ENCODE measurements at regions not wholly inside any gene's neighbourhood (a gene's known extent, or its start where the extent isn't known, plus 50 kb on each side); places are given as distances from the start of the nearest gene placed in this dataset.
"Not testable (repeated sequence)": the region's sequence is repeated elsewhere in the genome, so short reads cannot be mapped to it uniquely, and the experiment has no call there.

DNA sequence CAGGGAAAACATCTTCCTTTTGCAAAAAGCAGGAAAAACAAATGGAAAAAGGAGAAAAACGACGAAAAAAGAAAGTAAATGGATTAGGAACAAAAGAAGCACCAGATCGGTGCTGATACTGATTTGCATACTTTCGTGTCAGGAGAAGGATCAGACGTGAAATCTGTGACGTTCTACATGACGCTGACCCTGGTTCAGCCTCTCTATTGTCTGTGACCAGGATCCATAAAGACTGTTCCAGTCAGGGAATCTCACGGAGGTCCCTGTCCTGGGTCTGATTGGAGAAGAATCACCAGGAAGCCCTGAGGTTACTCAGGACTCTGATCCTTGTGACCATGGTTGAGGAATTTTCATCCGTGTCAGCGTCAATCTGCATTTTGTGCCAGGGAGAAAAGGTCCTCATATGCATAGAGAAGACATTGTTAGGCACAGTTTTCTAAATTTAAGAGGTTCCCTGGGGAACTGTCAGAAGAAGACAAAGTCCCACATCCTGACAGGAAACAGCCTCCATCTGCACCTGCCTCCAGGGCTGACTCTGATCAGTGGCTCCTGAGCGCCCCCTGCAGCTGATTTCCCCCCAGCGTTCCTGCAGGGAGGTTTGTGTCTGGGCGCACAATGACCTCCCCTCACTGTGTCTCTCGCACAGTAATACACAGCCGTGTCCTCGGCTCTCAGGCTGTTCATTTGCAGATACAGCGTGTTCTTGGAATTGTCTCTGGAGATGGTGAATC is 832.9 kb downstream of the TMEM121 start:
- H3K4me1 ChIP-seq (ENCODE audit: insufficient read depth, low read length); H3K27me3 ChIP-seq (ENCODE audit: control insufficient read depth in 1 of 2, insufficient read depth in 2 of 2, low read length in 2 of 2); H3K4me2 ChIP-seq (ENCODE audit: low read depth, low read length); H3K27ac ChIP-seq (ENCODE audit: extremely low read length, insufficient read depth, low read length); H3K79me2 ChIP-seq (ENCODE audit: insufficient read depth, low read length); H3K9ac ChIP-seq (ENCODE audit: insufficient read depth, low read depth, low read length); H4K20me1 ChIP-seq (ENCODE audit: insufficient read depth, low read length); H3K36me3 ChIP-seq (replicated peaks in 1 of 2; ENCODE audit: control insufficient read depth in 1 of 2, insufficient read depth in 2 of 2, low read length in 2 of 2); POLR2A ChIA-PET; DNase-seq (ENCODE audit: low spot score); ATAC-seq; H3K9me3 ChIP-seq (ENCODE audit: low read length); BruUV-seq (replicated peaks); intact Hi-C loops (cut with micrococcal nuclease; ENCODE audit: unreplicated experiment); H3K4me3 ChIP-seq (replicated peaks in 1 of 3; ENCODE audit: insufficient read depth in 1 of 3, low read depth in 2 of 3, low read length in 3 of 3); H2AFZ ChIP-seq (ENCODE audit: low read length); CTCF ChIA-PET (ENCODE audit: low intra/inter-chr PET ratio, low total read pairs); in situ Hi-C loops (cut with HindIII; ENCODE audit: extremely low pct_ligation_motif_present, low pct_unique_long_range_greater_than_20kb): not testable (repeated sequence)
- peak; percentile 56 for FAIRE-seq
- TF ChIP-seq, protein P1, sequence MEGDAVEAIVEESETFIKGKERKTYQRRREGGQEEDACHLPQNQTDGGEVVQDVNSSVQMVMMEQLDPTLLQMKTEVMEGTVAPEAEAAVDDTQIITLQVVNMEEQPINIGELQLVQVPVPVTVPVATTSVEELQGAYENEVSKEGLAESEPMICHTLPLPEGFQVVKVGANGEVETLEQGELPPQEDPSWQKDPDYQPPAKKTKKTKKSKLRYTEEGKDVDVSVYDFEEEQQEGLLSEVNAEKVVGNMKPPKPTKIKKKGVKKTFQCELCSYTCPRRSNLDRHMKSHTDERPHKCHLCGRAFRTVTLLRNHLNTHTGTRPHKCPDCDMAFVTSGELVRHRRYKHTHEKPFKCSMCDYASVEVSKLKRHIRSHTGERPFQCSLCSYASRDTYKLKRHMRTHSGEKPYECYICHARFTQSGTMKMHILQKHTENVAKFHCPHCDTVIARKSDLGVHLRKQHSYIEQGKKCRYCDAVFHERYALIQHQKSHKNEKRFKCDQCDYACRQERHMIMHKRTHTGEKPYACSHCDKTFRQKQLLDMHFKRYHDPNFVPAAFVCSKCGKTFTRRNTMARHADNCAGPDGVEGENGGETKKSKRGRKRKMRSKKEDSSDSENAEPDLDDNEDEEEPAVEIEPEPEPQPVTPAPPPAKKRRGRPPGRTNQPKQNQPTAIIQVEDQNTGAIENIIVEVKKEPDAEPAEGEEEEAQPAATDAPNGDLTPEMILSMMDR (CRISPR knock-in tag; IDR thresholded peaks at IDR 0.05) = peak; percentile 37; the same call in 1 of the 2 replicates
- WGBS (ENCODE audit: low lambda C conversion rate) = 17% methylated on average over 15 of the region's 17 CpGs

DNA sequence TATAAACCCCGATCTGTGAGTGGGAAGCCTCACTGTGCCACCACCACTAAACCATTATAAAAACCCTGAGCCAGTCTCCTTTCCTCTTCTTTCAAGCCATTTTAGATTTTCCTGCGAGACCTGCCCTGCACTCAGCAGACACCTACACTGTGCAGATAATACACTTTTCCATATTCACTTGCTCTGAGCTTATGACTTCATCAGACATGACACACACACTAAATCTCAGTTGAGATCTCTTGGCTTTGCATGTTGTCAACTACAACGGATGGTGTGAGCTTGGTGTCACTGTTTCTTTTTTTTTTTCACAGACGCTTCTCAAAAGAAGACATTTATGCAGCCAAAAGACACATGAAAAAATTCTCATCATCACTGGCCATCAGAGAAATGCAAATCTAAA is 839.0 kb downstream of the TMEM121 start:
- DNase-seq (ENCODE audit: low spot score); H4K20me1 ChIP-seq (ENCODE audit: insufficient read depth, low read length); H2AFZ ChIP-seq (ENCODE audit: low read length); H3K4me1 ChIP-seq (ENCODE audit: insufficient read depth, low read length); H3K79me2 ChIP-seq (ENCODE audit: insufficient read depth, low read length); H3K27me3 ChIP-seq (ENCODE audit: control insufficient read depth in 1 of 2, insufficient read depth in 2 of 2, low read length in 2 of 2); BruUV-seq (replicated peaks); H3K4me3 ChIP-seq (replicated peaks in 1 of 3; ENCODE audit: insufficient read depth in 1 of 3, low read depth in 2 of 3, low read length in 3 of 3); H3K27ac ChIP-seq (ENCODE audit: extremely low read length, insufficient read depth, low read length); H3K4me2 ChIP-seq (ENCODE audit: low read depth, low read length); H3K9me3 ChIP-seq (ENCODE audit: low read length); CTCF ChIA-PET (ENCODE audit: low intra/inter-chr PET ratio, low total read pairs); intact Hi-C loops (cut with micrococcal nuclease; ENCODE audit: unreplicated experiment); POLR2A ChIA-PET; FAIRE-seq; ATAC-seq; H3K36me3 ChIP-seq (replicated peaks in 1 of 2; ENCODE audit: control insufficient read depth in 1 of 2, insufficient read depth in 2 of 2, low read length in 2 of 2); H3K9ac ChIP-seq (ENCODE audit: insufficient read depth, low read depth, low read length); in situ Hi-C loops (cut with HindIII; ENCODE audit: extremely low pct_ligation_motif_present, low pct_unique_long_range_greater_than_20kb): not testable (repeated sequence)
- WGBS (ENCODE audit: low lambda C conversion rate) = 0% methylated on average over 2 of the region's 4 CpGs

DNA sequence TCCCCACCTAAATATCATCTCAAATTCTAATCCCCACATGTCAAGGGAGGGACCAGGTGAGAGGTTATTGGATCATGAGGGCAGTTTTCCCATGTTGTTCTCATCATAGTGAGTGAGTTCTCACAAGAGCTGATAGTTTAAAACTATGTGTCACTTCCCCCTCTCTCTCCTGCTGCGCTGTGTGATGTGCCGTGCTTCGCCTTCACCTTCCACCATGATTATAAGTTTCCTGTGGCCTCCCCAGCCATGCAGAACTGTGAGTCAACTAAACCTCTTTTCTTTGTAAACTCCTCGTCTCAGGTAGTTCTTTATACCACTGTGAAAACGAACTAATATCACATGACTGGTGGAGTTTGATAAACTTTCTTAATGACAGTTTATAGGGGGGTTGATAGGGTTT is 839.5 kb downstream of the TMEM121 start:
- H3K4me3 ChIP-seq (replicated peaks in 1 of 3; ENCODE audit: insufficient read depth in 1 of 3, low read depth in 2 of 3, low read length in 3 of 3); H3K27ac ChIP-seq (ENCODE audit: extremely low read length, insufficient read depth, low read length); H3K79me2 ChIP-seq (ENCODE audit: insufficient read depth, low read length); DNase-seq (ENCODE audit: low spot score); H3K9ac ChIP-seq (ENCODE audit: insufficient read depth, low read depth, low read length); H3K27me3 ChIP-seq (ENCODE audit: control insufficient read depth in 1 of 2, insufficient read depth in 2 of 2, low read length in 2 of 2); H4K20me1 ChIP-seq (ENCODE audit: insufficient read depth, low read length); BruUV-seq (replicated peaks); H3K9me3 ChIP-seq (ENCODE audit: low read length); H3K4me1 ChIP-seq (ENCODE audit: insufficient read depth, low read length); POLR2A ChIA-PET; H2AFZ ChIP-seq (ENCODE audit: low read length); CTCF ChIA-PET (ENCODE audit: low intra/inter-chr PET ratio, low total read pairs); ATAC-seq; intact Hi-C loops (cut with micrococcal nuclease; ENCODE audit: unreplicated experiment); in situ Hi-C loops (cut with HindIII; ENCODE audit: extremely low pct_ligation_motif_present, low pct_unique_long_range_greater_than_20kb); FAIRE-seq; H3K4me2 ChIP-seq (ENCODE audit: low read depth, low read length); H3K36me3 ChIP-seq (replicated peaks in 1 of 2; ENCODE audit: control insufficient read depth in 1 of 2, insufficient read depth in 2 of 2, low read length in 2 of 2): not testable (repeated sequence)
- 0% methylated on average over 3 of the region's 5 CpGs for WGBS (ENCODE audit: low lambda C conversion rate)

DNA sequence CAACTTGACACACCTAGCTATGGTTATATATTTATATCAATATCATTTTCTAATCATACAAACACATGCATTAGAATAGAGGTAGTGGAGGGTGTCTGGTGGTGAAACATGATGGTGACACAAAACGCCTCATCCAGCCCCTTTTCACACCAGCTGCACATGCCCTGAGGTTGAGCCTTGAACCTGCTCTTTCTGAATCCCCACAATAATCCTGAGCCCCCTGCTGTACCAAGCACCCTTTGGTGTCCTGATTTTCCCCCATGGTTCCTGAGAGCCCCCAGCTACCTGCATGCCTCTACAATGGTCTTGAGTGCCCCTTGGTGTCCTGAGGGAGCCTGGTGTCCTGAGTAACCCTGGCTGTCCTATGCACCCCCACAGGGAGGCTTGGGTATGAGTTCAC is 840.6 kb downstream of the TMEM121 start:
- H3K4me3 ChIP-seq (replicated peaks in 1 of 3; ENCODE audit: insufficient read depth in 1 of 3, low read depth in 2 of 3, low read length in 3 of 3); H3K9ac ChIP-seq (ENCODE audit: insufficient read depth, low read depth, low read length); H2AFZ ChIP-seq (ENCODE audit: low read length); FAIRE-seq; H3K36me3 ChIP-seq (replicated peaks in 1 of 2; ENCODE audit: control insufficient read depth in 1 of 2, insufficient read depth in 2 of 2, low read length in 2 of 2); H3K27me3 ChIP-seq (ENCODE audit: control insufficient read depth in 1 of 2, insufficient read depth in 2 of 2, low read length in 2 of 2); H3K27ac ChIP-seq (ENCODE audit: extremely low read length, insufficient read depth, low read length); H3K4me1 ChIP-seq (ENCODE audit: insufficient read depth, low read length); in situ Hi-C loops (cut with HindIII; ENCODE audit: extremely low pct_ligation_motif_present, low pct_unique_long_range_greater_than_20kb); H4K20me1 ChIP-seq (ENCODE audit: insufficient read depth, low read length); H3K79me2 ChIP-seq (ENCODE audit: insufficient read depth, low read length); BruUV-seq (replicated peaks); intact Hi-C loops (cut with micrococcal nuclease; ENCODE audit: unreplicated experiment); POLR2A ChIA-PET; CTCF ChIA-PET (ENCODE audit: low intra/inter-chr PET ratio, low total read pairs); ATAC-seq; H3K4me2 ChIP-seq (ENCODE audit: low read depth, low read length); DNase-seq (ENCODE audit: low spot score); H3K9me3 ChIP-seq (ENCODE audit: low read length): not testable (repeated sequence)
- 0% methylated on average over 1 of the region's 1 CpG for WGBS (ENCODE audit: low lambda C conversion rate)

All from HepG2 (cell line).